DMS153 (cell line): ENCODE measurements at regions not wholly inside any gene's neighbourhood (a gene's known extent, or its start where the extent isn't known, plus 50 kb on each side); places are given as distances from the start of the nearest gene placed in this dataset.

Experiments
- DNase-seq: peaks from one replicate; lab custom pipeline; 2025; lab: John Stamatoyannopoulos, UW

- DNase-seq = no peak
Measured at GRCh38 chrX:43508694-43509093, 147.4 kb upstream of the MAOA start.

GRCh38 chrX:43510209-43510608, 145.9 kb upstream of the MAOA start:
- no peak for DNase-seq

GRCh38 chrX:43513085-43513484, 143.0 kb upstream of the MAOA start:
- DNase-seq = no peak

GRCh38 chrX:43514820-43515219, 141.3 kb upstream of the MAOA start:
- no peak for DNase-seq

- DNase-seq = no peak
Measured at GRCh38 chrX:43522582-43522981, 133.5 kb upstream of the MAOA start.

- no peak for DNase-seq
Measured at GRCh38 chrX:43525901-43526610, 130.0 kb upstream of the MAOA start.

- DNase-seq = no peak
Measured at GRCh38 chrX:43526878-43527277, 129.2 kb upstream of the MAOA start.

- DNase-seq = no peak
Measured at GRCh38 chrX:43527801-43528200, 128.3 kb upstream of the MAOA start.

GRCh38 chrX:43530837-43531236, 125.3 kb upstream of the MAOA start:
- no peak for DNase-seq

- no peak for DNase-seq
Measured at GRCh38 chrX:43540318-43540717, 115.8 kb upstream of the MAOA start.

- DNase-seq = no peak
Measured at GRCh38 chrX:43551590-43551989, 104.5 kb upstream of the MAOA start.

GRCh38 chrX:43552156-43552555, 103.9 kb upstream of the MAOA start:
- no peak for DNase-seq

GRCh38 chrX:43552703-43553102, 103.4 kb upstream of the MAOA start:
- DNase-seq = no peak

- DNase-seq = no peak
Measured at GRCh38 chrX:43553257-43553656, 102.8 kb upstream of the MAOA start.

- no peak for DNase-seq
Measured at GRCh38 chrX:43556207-43556606, 99.9 kb upstream of the MAOA start.

GRCh38 chrX:43557792-43558191, 98.3 kb upstream of the MAOA start:
- peak; percentile 29 for DNase-seq

- no peak for DNase-seq
Measured at GRCh38 chrX:43559644-43560043, 96.5 kb upstream of the MAOA start.

GRCh38 chrX:43560247-43560946, 95.7 kb upstream of the MAOA start:
- peak; percentile 40 for DNase-seq

- no peak for DNase-seq
Measured at GRCh38 chrX:43562372-43562771, 93.7 kb upstream of the MAOA start.

- no peak for DNase-seq
Measured at GRCh38 chrX:43564953-43565352, 91.1 kb upstream of the MAOA start.

- no peak for DNase-seq
Measured at GRCh38 chrX:43566170-43566569, 89.9 kb upstream of the MAOA start.

- DNase-seq = no peak
Measured at GRCh38 chrX:43573441-43574015, 82.6 kb upstream of the MAOA start.

GRCh38 chrX:43580621-43581020, 75.5 kb upstream of the MAOA start:
- DNase-seq = no peak
